H1 (cell line): ENCODE measurements at regions not wholly inside any gene's neighbourhood (a gene's known extent, or its start where the extent isn't known, plus 50 kb on each side); places are given as distances from the start of the nearest gene placed in this dataset.

Experiments
- CTCF ChIA-PET: fragments of 300-600 bp; sonication (Branson Sonifier 250); formaldehyde crosslinking; loops from one replicate; lab custom pipeline; 2021; ENCODE audit not compliant: partially characterized antibody; lab: Charles Lee
- POLR2A ChIA-PET: fragments of 300-600 bp; sonication (Branson Sonifier 250); formaldehyde crosslinking; loops from one replicate; lab custom pipeline; 2021; ENCODE audit warnings: inconsistent platforms; ENCODE audit not compliant: partially characterized antibody; lab: Charles Lee
- DNase-seq, 2 experiments: peaks; one replicate each; pipeline versions ENCODE4 v3.0.0 to v3.0.0-alpha.2; 2010 to 2022; ENCODE audit warnings: low spot score in 2 of 2, low read depth in 1 of 2, mixed read lengths in 1 of 2
- FAIRE-seq: peaks from 2 replicates; lab custom pipeline; 2011; peaks lifted over from hg19 to GRCh38; lab: Jason Lieb, UNC
- H2AFZ ChIP-seq: 2 replicates; pipeline ENCODE4 v1.8.1; 2012; ENCODE audit warnings: low read length, inconsistent platforms
- H2AK5ac ChIP-seq: 2 replicates; pipeline ENCODE4 v1.6.1; 2013; ENCODE audit warnings: low read depth, low read length
- H2BK120ac ChIP-seq: replicated peaks from 2 replicates; pipeline ENCODE3; 2013; ENCODE audit warnings: low read depth, low read length, inconsistent platforms
- H2BK12ac ChIP-seq: 2 replicates; pipeline ENCODE4 v1.6.1; 2013; ENCODE audit warnings: low read depth, low read length
- H2BK15ac ChIP-seq: 2 replicates; pipeline ENCODE4 v1.6.1; 2013; ENCODE audit warnings: low read length
- H2BK20ac ChIP-seq: 2 replicates; pipeline ENCODE4 v1.6.1; 2013; ENCODE audit warnings: low read length
- H2BK5ac ChIP-seq: 2 replicates; pipeline ENCODE4 v1.6.1; 2013; ENCODE audit warnings: low read depth, low read length
- H3K14ac ChIP-seq: 2 replicates; pipeline ENCODE4 v1.6.1; 2013; ENCODE audit warnings: inconsistent platforms; ENCODE audit not compliant: insufficient read length
- H3K18ac ChIP-seq: 2 replicates; pipeline ENCODE4 v1.6.1; 2013; ENCODE audit warnings: low read length; ENCODE audit errors: extremely low read depth
- H3K23ac ChIP-seq: 2 replicates; pipeline ENCODE4 v1.6.1; 2013; ENCODE audit warnings: inconsistent platforms; ENCODE audit not compliant: insufficient read length
- H3K23me2 ChIP-seq: 2 replicates; pipeline ENCODE4 v1.6.1; 2013; ENCODE audit warnings: low read depth, low read length
- H3K27ac ChIP-seq: 2 replicates; pipeline ENCODE4 v1.6.1; 2011; ENCODE audit warnings: low read depth, low read length, inconsistent platforms
- H3K27me3 ChIP-seq, 4 experiments: replicated peaks in 1 of 4; 1 replicate in 1 of 4; 2 replicates in 3 of 4; pipeline versions ENCODE4 v1.6.1 to v1.8.1; 2011 to 2013; ENCODE audit warnings: low read length in 3 of 4, mild to moderate bottlenecking in 3 of 4, inconsistent platforms in 2 of 4, mixed read lengths in 2 of 4, moderate library complexity in 1 of 4; ENCODE audit not compliant: control insufficient read depth in 3 of 4, insufficient read depth in 3 of 4; ENCODE audit errors: extremely low read depth in 1 of 4
- H3K36me3 ChIP-seq, 4 experiments: 2 replicates each; pipeline versions ENCODE4 v1.6.1 to v1.8.1; 2011 to 2013; ENCODE audit warnings: mild to moderate bottlenecking in 4 of 4, low read length in 3 of 4, moderate library complexity in 2 of 4, control low read depth in 1 of 4, inconsistent platforms in 1 of 4; ENCODE audit not compliant: insufficient read depth in 4 of 4, control insufficient read depth in 2 of 4
- H3K4ac ChIP-seq: replicated peaks from 2 replicates; pipeline ENCODE3; 2013; ENCODE audit warnings: low read length, low read depth, mixed read lengths, inconsistent platforms; ENCODE audit not compliant: insufficient read length
- H3K4me1 ChIP-seq, 4 experiments: replicated peaks in 1 of 4; 1 replicate in 1 of 4; 2 replicates in 3 of 4; pipeline versions ENCODE4 v1.6.1 to v1.8.1; 2011 to 2013; ENCODE audit warnings: low read length in 3 of 4, inconsistent platforms in 2 of 4, mixed read lengths in 1 of 4; ENCODE audit not compliant: insufficient read depth in 4 of 4, control insufficient read depth in 3 of 4
- H3K4me2 ChIP-seq, 2 experiments: 2 replicates each; pipeline versions ENCODE4 v1.6.1 to v1.8.1; 2011 to 2013; ENCODE audit warnings: low read depth in 2 of 2, low read length in 2 of 2, control low read depth in 1 of 2, inconsistent platforms in 1 of 2, mild to moderate bottlenecking in 1 of 2; ENCODE audit not compliant: insufficient read depth in 1 of 2
- H3K4me3 ChIP-seq, 4 experiments: fragments of 200-600, 300-600 bp in 1 of 4; sonication (generic), shearing (Covaris generic), sonication (Bioruptor Twin) in 1 of 4; 2 replicates each; pipeline versions ENCODE4 v1.5.1 to v1.8.1; 2011 to 2016; ENCODE audit warnings: low read length in 4 of 4, low read depth in 3 of 4, control low read depth in 2 of 4, inconsistent platforms in 2 of 4, mild to moderate bottlenecking in 2 of 4, mixed read lengths in 1 of 4, moderate library complexity in 1 of 4; ENCODE audit not compliant: insufficient read depth in 2 of 4; ENCODE audit errors: extremely low read depth in 1 of 4
- H3K56ac ChIP-seq: replicated peaks from 2 replicates; pipeline ENCODE3; 2013; ENCODE audit warnings: low read depth, mild to moderate bottlenecking, mixed read lengths, low read length, inconsistent platforms; ENCODE audit not compliant: insufficient read length
- H3K79me1 ChIP-seq: 2 replicates; pipeline ENCODE4 v1.6.1; 2013; ENCODE audit warnings: low read depth, low read length, control low read depth
- H3K79me2 ChIP-seq, 2 experiments: 2 replicates each; pipeline versions ENCODE4 v1.6.1 to v1.8.1; 2012 to 2013; ENCODE audit warnings: low read length in 2 of 2, mild to moderate bottlenecking in 2 of 2, inconsistent platforms in 1 of 2; ENCODE audit not compliant: insufficient read depth in 2 of 2, control insufficient read depth in 1 of 2
- H3K9ac ChIP-seq, 4 experiments: replicated peaks in 1 of 4; 1 replicate in 1 of 4; 2 replicates in 3 of 4; pipeline versions ENCODE4 v1.6.1 to v1.8.1; 2011 to 2013; ENCODE audit warnings: low read depth in 3 of 4, low read length in 3 of 4, control low read depth in 2 of 4, mild to moderate bottlenecking in 2 of 4, moderate library complexity in 2 of 4, inconsistent platforms in 1 of 4; ENCODE audit errors: extremely low read depth in 1 of 4
- H3K9me3 ChIP-seq, 2 experiments: 2 replicates each; pipeline versions ENCODE4 v1.6.1 to v1.8.1; 2012 to 2013; ENCODE audit warnings: mild to moderate bottlenecking in 2 of 2, moderate library complexity in 2 of 2, control low read depth in 1 of 2, inconsistent platforms in 1 of 2, low read depth in 1 of 2, low read length in 1 of 2, mixed read lengths in 1 of 2; ENCODE audit not compliant: insufficient read depth in 2 of 2
- H4K20me1 ChIP-seq, 2 experiments: replicated peaks in 1 of 2; 2 replicates each; pipeline versions ENCODE3 to v1.8.1; 2011 to 2013; ENCODE audit warnings: inconsistent platforms in 2 of 2, low read length in 2 of 2, mild to moderate bottlenecking in 1 of 2; ENCODE audit not compliant: insufficient read depth in 2 of 2, control insufficient read depth in 1 of 2
- H4K5ac ChIP-seq: 2 replicates; pipeline ENCODE4 v1.6.1; 2013; ENCODE audit warnings: low read length, low read depth, mixed read lengths, inconsistent platforms; ENCODE audit not compliant: insufficient read length
- H4K8ac ChIP-seq: 2 replicates; pipeline ENCODE4 v1.8.0; 2013; ENCODE audit warnings: mild to moderate bottlenecking, moderate library complexity, low read length, inconsistent platforms; ENCODE audit not compliant: insufficient read depth; ENCODE audit errors: extremely low read depth
- H4K91ac ChIP-seq: replicated peaks from 2 replicates; pipeline ENCODE3; 2013; ENCODE audit warnings: low read length, mixed read lengths, inconsistent platforms; ENCODE audit not compliant: insufficient read length
- CREB1 ChIP-seq: IDR thresholded peaks from 2 replicates; pipeline ENCODE4 v1.6.1; 2012; ENCODE audit warnings: inconsistent platforms
- E2F6 ChIP-seq: IDR thresholded peaks from 2 replicates; pipeline ENCODE4 v1.6.1; 2012; ENCODE audit warnings: inconsistent platforms
- GABPA ChIP-seq: IDR thresholded peaks from 2 replicates; pipeline ENCODE4 v1.6.1; 2011; ENCODE audit warnings: mild to moderate bottlenecking, low read length, moderate library complexity, borderline replicate concordance; ENCODE audit not compliant: insufficient read depth
- MAFK ChIP-seq: IDR thresholded peaks from 2 replicates; pipeline ENCODE4 v1.6.1; 2012; ENCODE audit warnings: low read depth, mild to moderate bottlenecking, improper control_type of control experiment, low read length
- TCF12 ChIP-seq: IDR thresholded peaks from 2 replicates; pipeline ENCODE4 v1.6.1; 2011; ENCODE audit warnings: low read depth, mild to moderate bottlenecking, low read length
- WGBS, 2 experiments: shearing (Covaris generic) in 1 of 2; methylation state at CpG; one replicate each; pipeline versions ENCODE4 v1.1.6 to v1.1.7; 2013 to 2015; ENCODE audit warnings: low lambda C conversion rate in 2 of 2, mixed read lengths in 2 of 2, inconsistent platforms in 1 of 2, low coverage in 1 of 2, missing lambda C conversion rate in 1 of 2; ENCODE audit not compliant: insufficient replicate concordance in 2 of 2, insufficient coverage in 1 of 2, insufficient read length in 1 of 2; ENCODE audit errors: extremely low coverage in 1 of 2, missing lambda C conversion rate in 1 of 2; 5-methylcytosine and 5-hydroxymethylcytosine counted together

GRCh38 chr1:4273747-4274146 is 373.7 kb upstream of the C1orf174 start:
- H4K91ac ChIP-seq: no peak overlapping the region
- no peak for DNase-seq
- no peaks in the 10 kb centered on the region for H3K79me1 ChIP-seq
- H4K5ac ChIP-seq: no peak overlapping the region
- POLR2A ChIA-PET: no interaction called here
- no peaks in the 10 kb centered on the region for H4K20me1 ChIP-seq
- no peak overlapping the region for H3K4me2 ChIP-seq
- no peak overlapping the region for H2AK5ac ChIP-seq
- no peak overlapping the region for H3K4ac ChIP-seq
- WGBS, 2 experiments: 83% methylated on average over 4 of the region's 5 CpGs; no CpG with 5 or more reads in 1 of the 2 experiments
- no peak overlapping the region for H2BK15ac ChIP-seq
- H3K9ac ChIP-seq: no peak overlapping the region
- no peaks in the 10 kb centered on the region for H3K36me3 ChIP-seq
- H3K56ac ChIP-seq: no peak overlapping the region
- H3K23ac ChIP-seq: no peak overlapping the region
- H2BK5ac ChIP-seq: no peak overlapping the region
- CTCF ChIA-PET: no interaction called here
- FAIRE-seq: no peak
- no peak overlapping the region for H2BK12ac ChIP-seq
- H3K18ac ChIP-seq: no peak overlapping the region
- no peaks in the 10 kb centered on the region for H3K4me1 ChIP-seq
- no peaks in the 10 kb centered on the region for H3K23me2 ChIP-seq
- no peak overlapping the region; the same call in 1 of the 2 replicates for H4K8ac ChIP-seq
- no peaks in the 10 kb centered on the region for H3K79me2 ChIP-seq
- H2AFZ ChIP-seq: no peak overlapping the region
- H3K9me3 ChIP-seq: peaks cover 21 to 47% of the 10 kb centered on the region in 2 experiments
- no peak overlapping the region for H3K4me3 ChIP-seq
- H3K14ac ChIP-seq: no peak overlapping the region
- no peak overlapping the region for H2BK120ac ChIP-seq
- H3K27me3 ChIP-seq: no peaks in the 10 kb centered on the region
- H3K27ac ChIP-seq: no peak overlapping the region
- no peak overlapping the region for H2BK20ac ChIP-seq
- TF ChIP-seq CREB1 (no peak), TCF12 (no peak), GABPA (no peak), MAFK (no peak), E2F6 (no peak)
